Thyroid gland (tissue), 4 donors: ENCODE measurements at regions not wholly inside any gene's neighbourhood (a gene's known extent, or its start where the extent isn't known, plus 50 kb on each side); places are given as distances from the start of the nearest gene placed in this dataset.

Source experiments
- CTCF ChIP-seq, 6 experiments: fragments of 200-600 bp in 3 of 6; fragments of 450-650 bp in 3 of 6; sonication (generic) in 3 of 6; IDR thresholded peaks; one replicate each; pipeline ENCODE4 v1.5.1; 2016 to 2019; ENCODE audit warnings: antibody characterized with exemption in 6 of 6, mild to moderate bottlenecking in 2 of 6, inconsistent platforms in 1 of 6, moderate library complexity in 1 of 6
- POLR2A ChIP-seq, 2 donors: fragments of 450-650 bp; IDR thresholded peaks; one replicate each; pipeline ENCODE4 v1.6.1; 2017; ENCODE audit warnings: antibody characterized with exemption in 2 of 2, mild to moderate bottlenecking in 2 of 2, moderate library complexity in 1 of 2

GRCh38 chr12:91400271-91400670, 217.7 kb upstream of the DCN start:
- TF ChIP-seq POLR2A (IDR thresholded peaks at IDR 0.05) (no peak), CTCF (IDR thresholded peaks at IDR 0.05) (no peak)
